ENCODE measurements at regions not wholly inside any gene's neighbourhood (a gene's known extent, or its start where the extent isn't known, plus 50 kb on each side); places are given as distances from the start of the nearest gene placed in this dataset.

GRCh38 chr5:58327289-58327688 lies 132.6 kb downstream of the PLK2 start:
- TF ChIP-seq, protein P1, sequence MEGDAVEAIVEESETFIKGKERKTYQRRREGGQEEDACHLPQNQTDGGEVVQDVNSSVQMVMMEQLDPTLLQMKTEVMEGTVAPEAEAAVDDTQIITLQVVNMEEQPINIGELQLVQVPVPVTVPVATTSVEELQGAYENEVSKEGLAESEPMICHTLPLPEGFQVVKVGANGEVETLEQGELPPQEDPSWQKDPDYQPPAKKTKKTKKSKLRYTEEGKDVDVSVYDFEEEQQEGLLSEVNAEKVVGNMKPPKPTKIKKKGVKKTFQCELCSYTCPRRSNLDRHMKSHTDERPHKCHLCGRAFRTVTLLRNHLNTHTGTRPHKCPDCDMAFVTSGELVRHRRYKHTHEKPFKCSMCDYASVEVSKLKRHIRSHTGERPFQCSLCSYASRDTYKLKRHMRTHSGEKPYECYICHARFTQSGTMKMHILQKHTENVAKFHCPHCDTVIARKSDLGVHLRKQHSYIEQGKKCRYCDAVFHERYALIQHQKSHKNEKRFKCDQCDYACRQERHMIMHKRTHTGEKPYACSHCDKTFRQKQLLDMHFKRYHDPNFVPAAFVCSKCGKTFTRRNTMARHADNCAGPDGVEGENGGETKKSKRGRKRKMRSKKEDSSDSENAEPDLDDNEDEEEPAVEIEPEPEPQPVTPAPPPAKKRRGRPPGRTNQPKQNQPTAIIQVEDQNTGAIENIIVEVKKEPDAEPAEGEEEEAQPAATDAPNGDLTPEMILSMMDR (IDR thresholded peaks at IDR 0.05) = no peak
- no peak for TF ChIP-seq EZH2phosphoT487 (IDR thresholded peaks at IDR 0.05)
